Mesenchymal stem cell (in vitro differentiated cells and primary cell): ENCODE measurements at regions not wholly inside any gene's neighbourhood (a gene's known extent, or its start where the extent isn't known, plus 50 kb on each side); places are given as distances from the start of the nearest gene placed in this dataset.

Experiments
- DNase-seq: peaks from one replicate; pipeline ENCODE4 v3.0.0-alpha.2; 2013
- H2AFZ ChIP-seq: one replicate; pipeline ENCODE4 v1.6.1; 2013; ENCODE audit warnings: low read depth, mild to moderate bottlenecking, control low read depth, inconsistent platforms, low read length, moderate library complexity
- H2AK5ac ChIP-seq: 2 replicates; pipeline ENCODE4 v1.6.1; 2013; ENCODE audit warnings: low read length, moderate library complexity, mild to moderate bottlenecking, inconsistent platforms; ENCODE audit not compliant: severe bottlenecking
- H2BK120ac ChIP-seq: one replicate; pipeline ENCODE4 v1.6.1; 2013; ENCODE audit warnings: low read depth, mild to moderate bottlenecking, inconsistent platforms, low read length, moderate library complexity
- H2BK12ac ChIP-seq, 2 experiments: one replicate each; pipeline ENCODE4 v1.6.1; 2013; ENCODE audit warnings: inconsistent platforms in 2 of 2, low read length in 2 of 2, mild to moderate bottlenecking in 2 of 2, moderate library complexity in 2 of 2, control low read depth in 1 of 2
- H2BK15ac ChIP-seq: one replicate; pipeline ENCODE4 v1.6.1; 2013; ENCODE audit warnings: mild to moderate bottlenecking, low read depth, inconsistent platforms; ENCODE audit not compliant: poor library complexity, severe bottlenecking
- H2BK5ac ChIP-seq: 2 replicates; pipeline ENCODE4 v1.6.1; 2013; ENCODE audit warnings: low read depth, mild to moderate bottlenecking, low read length, control low read depth, inconsistent platforms; ENCODE audit not compliant: poor library complexity, severe bottlenecking
- H3K14ac ChIP-seq, 2 experiments: one replicate each; pipeline ENCODE4 v1.6.1; 2013; ENCODE audit warnings: inconsistent platforms in 2 of 2, low read length in 2 of 2, control low read depth in 1 of 2, mild to moderate bottlenecking in 1 of 2, moderate library complexity in 1 of 2
- H3K18ac ChIP-seq, 2 experiments: one replicate each; pipeline ENCODE4 v1.6.1; 2013; ENCODE audit warnings: inconsistent platforms in 2 of 2, low read length in 2 of 2, control low read depth in 1 of 2, low read depth in 1 of 2, mild to moderate bottlenecking in 1 of 2
- H3K23ac ChIP-seq, 2 experiments: one replicate each; pipeline ENCODE4 v1.6.1; 2013; ENCODE audit warnings: inconsistent platforms in 2 of 2, low read length in 2 of 2, mild to moderate bottlenecking in 2 of 2, moderate library complexity in 2 of 2, control low read depth in 1 of 2
- H3K27ac ChIP-seq: 2 replicates; pipeline ENCODE4 v1.5.1; 2013; ENCODE audit warnings: mild to moderate bottlenecking, moderate library complexity, low read length, control low read depth, inconsistent platforms; ENCODE audit not compliant: poor library complexity, severe bottlenecking
- H3K27me3 ChIP-seq, 2 experiments: 2 replicates each; pipeline versions ENCODE4 v1.6.1 to v1.7.0; 2013; ENCODE audit warnings: low read length in 2 of 2, mild to moderate bottlenecking in 2 of 2, moderate library complexity in 2 of 2, control low read depth in 1 of 2, inconsistent platforms in 1 of 2; ENCODE audit not compliant: control insufficient read depth in 1 of 2, insufficient read depth in 1 of 2
- H3K36me3 ChIP-seq, 2 experiments: 2 replicates each; pipeline versions ENCODE4 v1.6.1 to v1.7.0; 2013; ENCODE audit warnings: low read length in 2 of 2, control low read depth in 1 of 2, inconsistent platforms in 1 of 2, low read depth in 1 of 2, mild to moderate bottlenecking in 1 of 2; ENCODE audit not compliant: insufficient read depth in 2 of 2, control insufficient read depth in 1 of 2
- H3K4ac ChIP-seq, 2 experiments: one replicate each; pipeline ENCODE4 v1.6.1; 2013; ENCODE audit warnings: inconsistent platforms in 2 of 2, low read length in 2 of 2, mild to moderate bottlenecking in 2 of 2, moderate library complexity in 2 of 2, control low read depth in 1 of 2, low read depth in 1 of 2
- H3K4me1 ChIP-seq: 2 replicates; pipeline ENCODE4 v1.6.1; 2013; ENCODE audit warnings: low read depth, low read length, control low read depth; ENCODE audit not compliant: control insufficient read depth, insufficient read depth
- H3K4me2 ChIP-seq: 2 replicates; pipeline ENCODE4 v1.6.1; 2013; ENCODE audit warnings: low read length, mild to moderate bottlenecking, inconsistent platforms; ENCODE audit not compliant: poor library complexity, severe bottlenecking
- H3K4me3 ChIP-seq, 2 experiments: 2 replicates each; pipeline versions ENCODE4 v1.5.1 to v1.7.0; 2013; ENCODE audit warnings: low read length in 2 of 2, mild to moderate bottlenecking in 2 of 2, control low read depth in 1 of 2, low read depth in 1 of 2; ENCODE audit not compliant: insufficient read depth in 1 of 2
- H3K79me1 ChIP-seq: replicated peaks from 2 replicates; pipeline ENCODE4 v1.6.1; 2013; ENCODE audit warnings: mild to moderate bottlenecking, control low read depth, low read length, inconsistent platforms; ENCODE audit not compliant: poor library complexity, severe bottlenecking
- H3K9ac ChIP-seq: 2 replicates; pipeline ENCODE4 v1.7.0; 2013; ENCODE audit warnings: mild to moderate bottlenecking, low read length, moderate library complexity
- H3K9me3 ChIP-seq: 2 replicates; pipeline ENCODE4 v1.7.0; 2013; ENCODE audit warnings: mild to moderate bottlenecking, low read length; ENCODE audit not compliant: control insufficient read depth
- H4K8ac ChIP-seq: one replicate; pipeline ENCODE4 v1.6.1; 2013; ENCODE audit warnings: inconsistent platforms, mild to moderate bottlenecking, low read length, moderate library complexity
- H4K91ac ChIP-seq: one replicate; pipeline ENCODE4 v1.6.1; 2013; ENCODE audit warnings: mild to moderate bottlenecking, low read length, inconsistent platforms
- WGBS: methylation state at CpG from one replicate; pipeline ENCODE4 v1.1.7; 2013; ENCODE audit warnings: mixed read lengths; 5-methylcytosine and 5-hydroxymethylcytosine counted together

GRCh38 chr2:41394541-41394940, 653.3 kb upstream of the PKDCC start:
- Histone ChIP-seq H3K79me1 (no peaks in the 10 kb centered on the region), H3K9ac (no peak overlapping the region), H4K8ac (no peak overlapping the region), H3K4me1 (no peaks in the 10 kb centered on the region), H2AK5ac (no peak overlapping the region), H3K4me3 (no peak overlapping the region), H3K18ac (no peak overlapping the region), H3K23ac (no peak overlapping the region), H4K91ac (no peak overlapping the region), H3K27me3 (no peaks in the 10 kb centered on the region), H3K4me2 (no peak overlapping the region), H3K4ac (no peak overlapping the region), H2BK120ac (no peak overlapping the region), H3K36me3 (no peaks in the 10 kb centered on the region), H2BK15ac (no peak overlapping the region), H3K9me3 (no peaks in the 10 kb centered on the region), H3K14ac (no peak overlapping the region), H2BK5ac (no peak overlapping the region), H2BK12ac (no peak overlapping the region), H3K27ac (no peak overlapping the region), H2AFZ (no peak overlapping the region)
- no peak for DNase-seq
- 75% methylated on average over 1 of the region's 1 CpG for WGBS

GRCh38 chr2:41395692-41396091, 652.1 kb upstream of the PKDCC start:
- no peak overlapping the region for H2BK15ac ChIP-seq
- no peak for DNase-seq
- no peak overlapping the region for H3K18ac ChIP-seq
- no peak overlapping the region for H2AFZ ChIP-seq
- no peak overlapping the region for H3K27ac ChIP-seq
- no peak overlapping the region for H3K9ac ChIP-seq
- H2BK12ac ChIP-seq = no peak overlapping the region
- H2AK5ac ChIP-seq = no peak overlapping the region
- H4K91ac ChIP-seq = no peak overlapping the region
- 96% methylated on average over 2 of the region's 3 CpGs for WGBS
- no peak overlapping the region for H2BK120ac ChIP-seq
- H3K36me3 ChIP-seq = no peaks in the 10 kb centered on the region
- H3K27me3 ChIP-seq = no peaks in the 10 kb centered on the region
- H3K14ac ChIP-seq = no peak overlapping the region
- H3K9me3 ChIP-seq = no peaks in the 10 kb centered on the region
- no peak overlapping the region for H3K4ac ChIP-seq
- H3K4me1 ChIP-seq = no peaks in the 10 kb centered on the region
- H3K79me1 ChIP-seq = no peaks in the 10 kb centered on the region
- no peak overlapping the region for H2BK5ac ChIP-seq
- no peak overlapping the region for H3K4me3 ChIP-seq
- H3K4me2 ChIP-seq = no peak overlapping the region
- no peak overlapping the region for H4K8ac ChIP-seq
- H3K23ac ChIP-seq = no peak overlapping the region

- 70% methylated on average over 1 of the region's 1 CpG for WGBS
- Histone ChIP-seq H3K14ac (no peak overlapping the region), H3K36me3 (no peaks in the 10 kb centered on the region), H3K4me1 (no peaks in the 10 kb centered on the region), H3K23ac (no peak overlapping the region), H3K27ac (no peak overlapping the region), H3K9me3 (no peaks in the 10 kb centered on the region), H3K4ac (no peak overlapping the region), H3K4me3 (no peak overlapping the region), H2BK12ac (no peak overlapping the region), H4K91ac (no peak overlapping the region), H3K4me2 (no peak overlapping the region), H3K27me3 (no peaks in the 10 kb centered on the region), H2BK120ac (no peak overlapping the region), H2AFZ (no peak overlapping the region), H3K79me1 (no peaks in the 10 kb centered on the region), H4K8ac (no peak overlapping the region), H3K18ac (no peak overlapping the region), H2AK5ac (no peak overlapping the region), H2BK15ac (no peak overlapping the region), H2BK5ac (no peak overlapping the region), H3K9ac (no peak overlapping the region)
- DNase-seq = no peak
Observed at GRCh38 chr2:41399437-41400087, 648.3 kb upstream of the PKDCC start.

GRCh38 chr2:41400088-41400665, 647.6 kb upstream of the PKDCC start:
- Histone ChIP-seq H4K8ac (no peak overlapping the region), H3K9ac (no peak overlapping the region), H3K4me3 (no peak overlapping the region), H3K27me3 (no peaks in the 10 kb centered on the region), H2BK12ac (no peak overlapping the region), H2AK5ac (no peak overlapping the region), H3K18ac (no peak overlapping the region), H2BK120ac (no peak overlapping the region), H3K4me2 (no peak overlapping the region), H4K91ac (no peak overlapping the region), H2BK15ac (no peak overlapping the region), H3K23ac (no peak overlapping the region), H3K4ac (no peak overlapping the region), H3K36me3 (no peaks in the 10 kb centered on the region), H3K4me1 (no peaks in the 10 kb centered on the region), H3K14ac (no peak overlapping the region), H3K27ac (no peak overlapping the region), H2BK5ac (no peak overlapping the region), H2AFZ (no peak overlapping the region), H3K9me3 (no peaks in the 10 kb centered on the region), H3K79me1 (no peaks in the 10 kb centered on the region)
- WGBS = 0% methylated on average over 1 of the region's 6 CpGs
- peak; percentile 12 for DNase-seq
